ENCODE measurements at regions not wholly inside any gene's neighbourhood (a gene's known extent, or its start where the extent isn't known, plus 50 kb on each side); places are given as distances from the start of the nearest gene placed in this dataset.

DNA sequence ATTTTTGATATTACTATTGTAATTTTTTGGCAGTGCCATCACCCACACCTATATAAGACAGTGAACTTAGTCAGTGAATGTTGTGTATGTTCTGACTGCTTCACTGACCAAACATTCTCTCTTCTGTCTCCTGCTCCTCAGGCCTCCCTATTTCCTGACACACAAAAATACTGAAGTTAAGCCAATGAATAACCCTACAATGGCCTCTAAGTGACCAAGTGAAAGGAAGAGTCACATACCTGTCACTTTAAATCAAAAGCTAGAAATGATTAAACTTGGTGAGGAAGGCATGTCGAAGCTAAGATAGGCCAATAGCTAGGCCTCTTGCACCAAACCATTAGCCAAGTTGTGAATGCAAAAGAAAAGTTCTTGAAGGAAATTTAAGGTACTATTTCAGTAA is 151.9 kb downstream of the RND3 start:
- TF ChIP-seq POLR2A (IDR thresholded peaks at IDR 0.05) = no peak
- TF ChIP-seq CTCF (IDR thresholded peaks at IDR 0.05) = no peak
